Adrenal gland (tissue), 9 donors: ENCODE measurements at regions not wholly inside any gene's neighbourhood (a gene's known extent, or its start where the extent isn't known, plus 50 kb on each side); places are given as distances from the start of the nearest gene placed in this dataset.

Source experiments
- DNase-seq, 7 donors: peaks; one replicate each; pipeline ENCODE4 v3.0.0-alpha.2; 2019 to 2020
- H3K27ac ChIP-seq, 5 donors: fragments of 200-600 bp; sonication (generic) in 4 of 5; 1 replicate in 3 of 5; 2 replicates in 2 of 5; pipeline versions ENCODE4 v1.5.1 to v1.8.0; 2016 to 2020; ENCODE audit warnings: mild to moderate bottlenecking in 1 of 5
- H3K27me3 ChIP-seq: fragments of 200-600 bp; 2 replicates; pipeline ENCODE4 v1.8.0; 2021
- H3K36me3 ChIP-seq, 2 donors: fragments of 200-600 bp; replicated peaks in 1 of 2; 1 replicate in 1 of 2; 2 replicates in 1 of 2; pipeline versions ENCODE4 v1.5.1 to v1.8.0; 2018 to 2022
- H3K4me1 ChIP-seq, 2 donors: fragments of 200-600 bp; replicated peaks in 1 of 2; 1 replicate in 1 of 2; 2 replicates in 1 of 2; pipeline versions ENCODE4 v1.5.1 to v1.8.0; 2018 to 2021
- H3K4me3 ChIP-seq, 4 donors: fragments of 200-600 bp; sonication (generic) in 3 of 4; one replicate each; pipeline ENCODE4 v1.5.1; 2016 to 2018
- H3K9me3 ChIP-seq, 3 donors: fragments of 200-600 bp; sonication (generic) in 1 of 3; replicated peaks in 1 of 3; 1 replicate in 2 of 3; 2 replicates in 1 of 3; pipeline versions ENCODE4 v1.5.1 to v1.8.0; 2016 to 2021
- CTCF ChIP-seq, 6 experiments: fragments of 450-650 bp in 4 of 6; fragments of 200-600 bp in 2 of 6; sonication (generic) in 1 of 6; IDR thresholded peaks; 1 replicate in 5 of 6; 2 replicates in 1 of 6; pipeline versions ENCODE4 v1.5.1 to v1.8.0; 2016 to 2021; ENCODE audit warnings: antibody characterized with exemption in 6 of 6, mild to moderate bottlenecking in 2 of 6, moderate library complexity in 1 of 6
- POLR2A ChIP-seq, 2 donors: fragments of 450-650 bp; IDR thresholded peaks; one replicate each; pipeline ENCODE4 v1.6.1; 2017; ENCODE audit warnings: antibody characterized with exemption in 2 of 2, mild to moderate bottlenecking in 2 of 2, moderate library complexity in 1 of 2
- WGBS, 4 donors: extraction: QIAGEN DNeasy Blood & Tissue Kit in 2 of 4; methylation state at CpG; one replicate each; pipeline versions ENCODE4 v1.1.5 to v1.1.7; 2013 to 2017; 5-methylcytosine and 5-hydroxymethylcytosine counted together
- intact Hi-C, 2 donors: fragments of 100-400 bp; cut with DNase I; formaldehyde crosslinking; loops; one replicate each; pipeline versions ENCODE4 v1.14.1 to v1.15.0; 2022 to 2023
- donor health status: healthy with polysubstance abuse.
- donor health status: Bipolar disorder and iron deficiency.
- donor health status: DM: yes; HTN: yes; CAD: no.
- donor health status: DM: no; HTN: no; CAD: no.
- donor health status: DM: no; HTN: no; CAD: no.

DNA sequence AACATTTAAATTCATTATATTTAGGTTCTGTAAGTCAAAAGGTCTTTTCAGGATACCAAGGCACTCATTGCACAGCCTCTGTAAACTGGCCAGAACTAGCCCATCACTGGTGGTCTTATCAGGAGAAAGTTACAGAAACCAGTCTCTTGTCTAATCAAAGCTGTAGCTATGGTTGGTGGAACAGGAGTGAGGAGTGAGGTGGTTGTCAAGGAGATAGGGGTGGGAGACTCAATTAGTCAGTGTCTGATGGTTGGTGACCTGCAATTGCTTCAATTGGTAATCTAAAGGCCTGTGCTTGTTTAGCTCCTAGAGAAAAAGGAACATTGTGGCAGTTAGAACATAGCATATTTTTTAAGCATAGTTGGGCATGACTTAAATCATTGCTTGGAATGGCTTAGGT, 458.6 kb upstream of the CDH2 start:
- TF ChIP-seq CTCF (IDR thresholded peaks at IDR 0.05) (no peak), POLR2A (IDR thresholded peaks at IDR 0.05) (no peak)
- no peak for DNase-seq
- no peak overlapping the region for H3K4me3 ChIP-seq
- intact Hi-C loops, result no loop called here
- no peak overlapping the region for H3K27ac ChIP-seq
- H3K9me3 ChIP-seq, result no peaks in the 10 kb centered on the region
- H3K4me1 ChIP-seq, result no peaks in the 10 kb centered on the region
- H3K27me3 ChIP-seq, result no peaks in the 10 kb centered on the region
- no peaks in the 10 kb centered on the region for H3K36me3 ChIP-seq

- intact Hi-C loops, result no loop called here
- no peaks in the 10 kb centered on the region for H3K27me3 ChIP-seq
- no peak overlapping the region for H3K27ac ChIP-seq
- H3K4me3 ChIP-seq, result no peak overlapping the region
- H3K9me3 ChIP-seq, result no peaks in the 10 kb centered on the region
- DNase-seq, result no peak
- H3K36me3 ChIP-seq, result no peaks in the 10 kb centered on the region
- TF ChIP-seq CTCF (IDR thresholded peaks at IDR 0.05), result no peak
- H3K4me1 ChIP-seq, result no peaks in the 10 kb centered on the region
Measured at GRCh38 chr18:28626756-28627155, 449.8 kb upstream of the CDH2 start.

DNA sequence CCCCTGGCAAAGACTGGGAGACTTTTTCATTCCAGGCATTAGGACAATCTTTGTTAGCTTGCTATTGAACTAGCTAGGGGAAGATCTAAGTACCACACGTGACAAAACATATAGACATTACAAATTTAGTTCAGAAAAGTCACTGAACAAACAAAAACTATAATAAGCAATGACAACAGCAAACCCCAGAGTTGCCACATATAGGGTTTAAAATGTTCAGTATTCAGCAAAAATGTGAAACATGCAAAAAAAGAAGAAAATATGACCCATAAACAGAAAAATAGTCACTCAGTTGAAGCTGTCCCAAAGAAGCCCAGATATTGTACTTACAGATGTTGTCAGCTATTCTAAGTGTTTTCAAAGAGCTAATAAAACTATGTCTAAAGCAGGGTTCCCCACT, 431.1 kb upstream of the CDH2 start:
- Histone ChIP-seq H3K36me3 (no peaks in the 10 kb centered on the region), H3K27me3 (no peaks in the 10 kb centered on the region), H3K4me1 (no peaks in the 10 kb centered on the region), H3K9me3 (no peaks in the 10 kb centered on the region), H3K4me3 (no peak overlapping the region), H3K27ac (no peak overlapping the region)
- TF ChIP-seq POLR2A (IDR thresholded peaks at IDR 0.05) (no peak), CTCF (IDR thresholded peaks at IDR 0.05) (no peak)
- DNase-seq, result no peak
- WGBS, 4 donors, result 29 to 42% (median 34%) methylated on average over 1 of the region's 1 CpG
- intact Hi-C loops, result no loop called here

DNA sequence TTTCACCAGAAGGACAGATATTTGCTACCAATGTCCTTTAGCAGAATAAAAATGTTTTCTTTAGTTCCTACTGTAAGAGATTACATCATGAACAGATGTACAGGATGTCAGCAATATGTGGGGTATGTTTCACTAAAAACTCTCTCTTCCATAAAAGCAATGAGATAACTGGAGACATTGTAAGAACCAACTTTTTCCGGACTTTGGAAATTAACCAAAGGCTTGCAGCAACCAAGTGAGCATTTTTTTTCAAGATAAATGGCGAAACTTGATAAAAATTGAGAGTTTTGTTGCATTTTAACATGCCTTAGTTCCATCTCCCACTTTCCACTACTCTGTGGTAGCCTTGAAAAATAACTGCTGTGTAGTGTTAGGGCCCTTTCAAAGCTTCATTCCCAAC, 429.8 kb upstream of the CDH2 start:
- Histone ChIP-seq H3K36me3 (no peaks in the 10 kb centered on the region), H3K9me3 (no peaks in the 10 kb centered on the region), H3K4me3 (no peak overlapping the region), H3K27me3 (no peaks in the 10 kb centered on the region), H3K27ac (no peak overlapping the region), H3K4me1 (no peaks in the 10 kb centered on the region)
- TF ChIP-seq CTCF (IDR thresholded peaks at IDR 0.05) (no peak), POLR2A (IDR thresholded peaks at IDR 0.05) (no peak)
- intact Hi-C loops, result no loop called here
- WGBS, 4 donors, result 59 to 78% (median 64%) methylated on average over 2 of the region's 2 CpGs
- DNase-seq, result no peak

- Histone ChIP-seq H3K9me3 (no peaks in the 10 kb centered on the region), H3K27me3 (no peaks in the 10 kb centered on the region), H3K27ac (no peak overlapping the region), H3K4me3 (no peak overlapping the region), H3K4me1 (no peaks in the 10 kb centered on the region), H3K36me3 (no peaks in the 10 kb centered on the region)
- intact Hi-C loops, result no loop called here
- DNase-seq, result no peak
- TF ChIP-seq CTCF (IDR thresholded peaks at IDR 0.05) (no peak), POLR2A (IDR thresholded peaks at IDR 0.05) (no peak)
Measured at GRCh38 chr18:28602391-28602790, 425.5 kb upstream of the CDH2 start.
